Stimulated activated CD4-positive, alpha-beta T cell treated with anti-CD3 and anti-CD28 coated beads, Interleukin-2, amount 100 ng/mL, for 24 hours (primary cell): ENCODE measurements at regions not wholly inside any gene's neighbourhood (a gene's known extent, or its start where the extent isn't known, plus 50 kb on each side); places are given as distances from the start of the nearest gene placed in this dataset.

Experiments
- DNase-seq, 2 donors: peaks; one replicate each; pipeline ENCODE4 v3.0.0-alpha.2; 2020

DNA sequence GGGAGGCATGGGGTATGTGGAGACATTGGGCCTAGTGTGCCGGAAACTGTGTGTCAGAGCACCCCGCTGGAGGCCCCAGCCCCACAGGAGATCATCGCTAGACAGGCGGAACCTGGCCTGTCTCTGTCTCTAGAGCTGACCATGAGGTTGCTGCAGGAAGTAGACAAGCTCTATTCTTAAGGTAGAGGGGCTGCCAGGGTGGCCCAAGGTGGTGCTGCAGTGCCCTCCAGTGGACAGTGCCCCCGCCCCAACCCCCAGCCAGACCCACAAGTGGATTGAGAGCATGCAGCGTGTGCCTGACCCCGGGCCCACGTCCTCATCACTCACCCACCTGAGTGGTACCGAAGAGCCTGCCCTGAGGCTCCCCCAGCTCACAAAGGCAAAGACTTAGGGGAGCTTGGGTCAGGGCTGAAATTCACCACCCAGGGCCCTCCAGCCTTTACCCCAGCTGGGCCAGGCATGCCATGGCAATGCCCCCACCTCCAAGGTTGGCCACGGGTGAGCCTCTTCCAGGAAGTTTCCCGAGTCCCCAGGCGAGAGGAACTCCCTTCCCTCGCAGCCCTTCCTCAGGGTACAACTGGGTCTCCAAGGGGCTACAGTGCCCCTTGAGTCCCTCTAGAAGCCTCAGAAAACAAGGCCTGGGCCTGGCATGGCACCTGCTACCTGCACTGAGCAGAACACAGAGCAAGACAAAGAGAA lies 155.0 kb downstream of the TTC32 start:
- peak in 1 of 2 donors; percentile 13 for DNase-seq

DNA sequence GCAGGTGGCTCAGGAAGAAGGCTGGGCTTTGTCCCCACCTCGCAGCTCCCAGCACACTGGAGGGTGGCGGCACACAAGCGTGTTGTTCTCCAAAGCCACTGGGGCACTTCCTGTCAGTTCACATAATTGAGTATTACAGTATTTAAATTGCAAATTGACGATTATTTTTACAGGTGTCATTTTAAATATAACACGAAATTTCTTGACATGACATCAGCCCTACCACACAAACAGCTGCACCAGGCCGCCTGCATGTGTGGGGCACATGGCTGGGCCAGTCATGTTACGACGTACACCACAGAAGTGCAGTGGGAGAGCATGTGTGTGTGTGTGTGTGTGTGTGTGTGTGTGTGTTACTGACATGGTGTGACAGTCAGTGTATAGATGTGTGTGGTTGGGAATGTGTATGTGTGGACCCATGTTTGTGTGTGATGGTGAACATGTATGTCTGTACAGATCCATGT lies 155.6 kb downstream of the TTC32 start:
- no peak for DNase-seq

DNA sequence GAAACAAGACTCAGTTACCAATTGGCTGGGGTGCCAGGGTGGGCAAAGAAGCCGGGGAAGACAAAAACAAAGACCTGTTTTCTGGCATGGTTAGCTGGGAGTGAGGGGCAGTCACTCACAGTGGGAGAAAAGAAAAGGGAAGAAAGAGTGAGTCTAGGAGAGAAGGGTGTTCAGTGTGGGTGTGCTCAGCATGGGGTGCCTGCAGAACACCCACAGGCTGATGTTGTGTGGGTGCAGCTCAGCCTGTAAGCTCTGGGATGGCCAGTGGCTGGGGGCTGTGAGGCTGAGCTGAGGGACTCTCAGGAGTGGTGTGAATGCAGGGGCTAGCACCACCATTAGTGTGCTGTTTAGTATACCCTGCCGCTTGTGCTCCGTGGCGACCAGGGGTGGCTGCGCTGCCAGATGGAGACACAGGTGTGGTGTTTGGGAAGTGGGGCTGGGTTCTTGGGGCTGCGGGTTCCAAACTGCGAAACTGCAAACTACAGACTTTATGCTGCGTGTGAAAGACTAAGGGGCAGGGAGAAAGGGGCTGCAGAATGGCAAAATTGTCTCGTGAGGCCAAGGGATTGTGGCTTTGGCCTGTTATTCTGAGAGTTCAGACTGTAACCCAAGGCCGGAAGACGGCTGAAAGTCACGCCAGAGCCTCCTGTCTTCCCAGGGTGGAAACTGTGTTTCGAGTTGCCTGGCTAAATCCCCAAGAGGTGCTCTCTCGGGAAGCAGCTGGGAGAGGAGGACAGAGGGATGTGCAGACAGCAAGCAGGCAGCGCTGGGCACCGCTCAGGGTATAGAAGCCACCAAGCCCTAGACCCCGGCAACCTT lies 156.3 kb downstream of the TTC32 start:
- no peak for DNase-seq

DNA sequence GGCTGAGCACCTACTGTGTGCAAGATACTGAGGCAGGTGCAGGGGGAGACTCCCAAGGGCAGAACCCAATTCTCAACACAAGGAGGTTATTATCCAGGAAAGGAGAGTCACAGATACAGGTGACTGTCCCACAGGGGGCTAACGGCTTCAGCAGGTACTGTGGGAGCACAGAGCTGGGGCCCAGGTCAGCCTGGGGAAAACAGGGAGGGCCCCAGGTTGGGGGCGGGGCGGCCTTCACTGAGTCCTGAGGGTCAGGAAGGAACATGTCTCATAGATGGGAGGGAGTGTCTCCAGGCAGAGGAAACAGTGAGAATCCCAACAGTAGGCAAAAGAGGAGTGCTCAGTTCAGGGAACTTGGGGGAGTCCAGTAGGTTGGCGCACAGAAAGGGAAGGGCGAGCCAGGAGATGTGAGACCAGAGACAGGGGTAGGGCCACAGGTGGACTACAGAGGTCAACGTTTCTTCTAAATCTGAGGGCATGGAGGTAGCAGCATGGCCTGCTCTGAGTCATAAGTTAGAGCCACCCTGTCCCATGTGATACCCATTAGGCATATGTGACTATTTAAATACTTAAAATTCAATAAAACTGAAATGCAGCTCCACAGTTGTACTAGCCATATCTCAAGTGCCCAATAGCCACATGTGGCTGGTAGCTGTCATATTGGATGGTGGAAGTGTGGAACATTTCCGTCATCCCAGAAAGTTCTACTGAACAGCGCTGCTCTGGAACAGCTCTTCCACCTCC lies 157.2 kb downstream of the TTC32 start:
- no peak for DNase-seq

DNA sequence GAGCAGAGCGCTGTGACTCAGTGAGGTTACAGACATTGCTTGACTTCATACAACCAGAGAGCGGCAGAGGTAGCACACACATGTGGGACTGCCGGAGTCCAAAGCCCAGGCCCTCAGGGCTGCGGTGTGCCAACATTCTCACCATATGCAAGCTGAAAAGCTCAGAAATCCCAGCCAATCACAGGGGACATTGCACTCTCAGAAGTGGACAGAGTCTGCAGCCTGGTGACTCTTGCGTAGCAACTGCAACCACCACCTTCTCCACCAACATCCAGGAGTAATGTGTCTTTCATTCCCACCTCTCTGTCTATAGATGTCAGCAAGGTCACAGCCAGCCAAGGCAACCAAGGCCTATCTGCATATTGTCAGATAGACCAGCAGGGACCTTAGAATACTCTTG lies 158.1 kb downstream of the TTC32 start:
- no peak for DNase-seq

DNA sequence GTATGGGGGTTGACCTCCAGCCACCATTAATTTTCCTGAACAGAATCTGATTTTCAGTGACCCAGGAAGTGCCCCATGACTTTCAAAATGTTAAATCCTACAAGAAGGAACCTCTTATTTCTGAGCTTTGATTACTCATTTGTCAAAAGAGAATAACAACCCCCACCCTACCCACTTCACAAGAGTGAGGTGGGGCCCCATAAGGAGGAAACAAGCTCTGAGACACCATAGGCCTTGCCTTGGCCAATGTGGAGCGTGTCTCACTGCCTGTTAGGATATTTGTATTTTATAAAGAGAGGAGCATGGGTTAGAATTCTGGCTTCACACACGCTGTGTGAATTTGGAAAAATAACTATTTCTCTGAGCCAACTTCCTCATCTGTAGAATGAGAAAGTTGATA lies 158.9 kb downstream of the TTC32 start:
- DNase-seq = no peak

DNA sequence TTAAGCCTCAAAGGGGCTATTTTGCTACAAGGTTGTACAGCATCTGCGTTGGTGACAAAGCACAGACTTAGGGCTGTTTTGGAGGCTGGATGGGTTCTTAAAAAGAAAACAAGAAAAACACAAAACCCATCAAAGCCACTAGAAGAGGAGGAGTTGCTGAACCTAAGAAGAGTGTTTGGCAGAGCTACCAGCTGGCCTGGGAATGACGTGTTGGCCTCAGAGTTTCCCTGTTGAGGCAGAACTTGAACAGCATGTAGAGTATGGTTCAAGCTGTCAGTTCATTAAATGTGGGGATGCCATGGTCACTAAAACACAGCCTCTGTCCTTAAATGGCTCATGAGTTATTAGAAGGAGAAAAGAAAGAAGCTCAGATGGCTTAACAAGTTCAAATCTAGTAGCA lies 162.5 kb downstream of the TTC32 start:
- no peak for DNase-seq

DNA sequence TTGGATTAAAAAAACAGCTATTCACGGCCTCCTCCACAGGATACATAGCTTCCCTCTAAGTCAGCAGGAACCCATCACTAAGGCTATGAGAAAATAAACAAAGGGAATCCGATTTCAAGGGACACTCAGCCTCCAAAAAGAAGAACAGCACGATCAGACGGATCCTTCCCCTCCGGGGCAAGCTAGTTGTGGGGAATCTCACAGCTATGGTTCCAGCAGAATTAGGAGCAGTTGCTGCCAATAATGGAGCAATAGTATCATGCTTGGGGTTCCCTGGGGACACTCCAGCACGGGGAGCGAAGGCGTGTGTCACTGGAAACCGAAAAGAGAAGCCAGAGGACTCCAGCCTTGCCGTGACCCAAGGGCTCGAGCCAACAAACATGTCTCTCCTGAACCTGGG lies 163.1 kb downstream of the TTC32 start:
- no peak for DNase-seq

DNA sequence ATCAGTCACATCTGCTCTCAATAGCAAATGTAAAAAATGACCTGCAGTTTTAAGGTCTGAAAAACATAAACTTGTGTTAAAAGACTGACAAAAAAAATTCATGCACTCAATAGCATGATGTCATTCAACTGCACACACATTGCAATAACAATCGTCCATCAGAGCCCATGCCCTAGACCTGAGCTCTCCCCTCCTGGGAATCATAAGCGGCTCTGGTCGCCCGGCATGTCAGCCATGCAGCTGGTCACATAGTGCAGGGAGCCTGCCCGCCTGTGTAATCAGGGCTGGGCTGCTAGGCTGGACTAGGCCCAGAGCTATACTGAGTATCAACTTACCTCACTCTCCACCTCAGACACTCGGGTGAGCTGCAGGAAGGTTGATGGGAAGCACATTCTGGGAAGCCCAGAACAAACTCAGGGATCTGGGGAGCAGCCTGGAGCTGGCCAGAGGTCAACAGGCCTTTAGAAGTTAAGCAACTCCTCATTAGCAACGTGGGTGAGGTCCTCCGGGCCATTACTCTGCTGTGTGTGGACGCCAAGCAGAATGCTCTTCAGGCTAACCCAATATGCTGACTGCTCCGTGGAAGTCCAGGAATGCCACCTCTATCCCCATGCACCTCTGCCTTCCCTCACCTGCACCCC lies 165.5 kb downstream of the TTC32 start:
- DNase-seq = no peak

DNA sequence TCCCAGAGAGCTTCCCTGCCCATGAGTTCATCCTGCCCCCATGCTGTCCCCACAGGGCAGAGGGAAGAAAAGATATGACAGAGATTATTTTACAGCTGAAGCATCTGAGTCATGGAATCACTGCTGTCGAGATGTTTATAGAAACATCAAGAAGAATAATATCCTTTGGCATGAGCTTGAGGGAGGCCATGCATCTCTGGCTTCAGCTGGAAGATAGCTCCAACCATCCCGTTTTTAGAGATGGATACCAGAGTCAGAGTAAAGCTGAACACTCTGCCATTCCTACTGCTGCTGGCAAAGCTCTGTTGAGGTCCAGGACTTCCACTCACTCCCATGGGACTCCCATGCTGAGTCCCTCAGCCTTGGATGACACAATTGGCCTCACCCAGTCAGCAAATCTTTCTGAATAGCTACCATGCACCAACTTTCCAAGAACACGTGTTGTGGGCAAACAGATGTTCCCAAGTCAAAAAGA lies 167.8 kb downstream of the TTC32 start:
- DNase-seq = no peak

DNA sequence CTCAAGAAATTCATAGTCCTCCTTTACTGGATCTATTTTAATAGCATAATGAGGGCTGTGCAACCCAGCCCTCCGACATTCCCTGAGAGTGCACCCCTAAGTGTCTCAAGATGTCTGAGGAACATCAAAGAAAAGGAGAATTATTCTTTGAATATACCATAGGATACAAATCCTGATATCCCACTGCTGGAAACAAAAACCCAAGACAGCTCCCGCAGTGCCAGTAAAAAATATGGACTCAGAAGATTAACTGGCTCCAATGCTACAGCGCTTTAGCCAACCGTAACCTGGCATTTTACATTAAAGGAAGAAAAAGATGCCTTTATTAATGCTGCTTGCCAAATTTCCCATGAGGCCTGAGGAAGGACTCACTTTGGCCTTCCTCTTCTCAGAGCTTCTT lies 168.4 kb downstream of the TTC32 start:
- DNase-seq = no peak

DNA sequence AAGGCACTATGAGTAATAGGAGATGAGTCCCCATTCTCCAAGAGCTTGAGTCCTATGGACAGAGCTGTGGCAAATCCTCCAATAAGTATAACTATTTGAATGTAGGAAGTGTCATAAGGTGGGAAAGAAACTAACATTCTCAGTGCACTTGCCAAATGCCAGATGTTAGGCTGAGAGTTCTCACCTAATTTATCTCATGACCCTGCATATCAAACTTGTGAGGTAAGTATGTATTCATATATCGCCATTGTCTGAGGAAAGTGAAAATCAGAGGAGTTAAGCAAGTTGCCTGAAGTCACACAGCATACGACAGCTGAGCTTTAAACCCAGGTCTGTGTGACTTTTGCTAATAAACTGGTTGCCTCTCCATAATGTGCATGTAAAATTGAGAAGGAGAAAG lies 169.5 kb downstream of the TTC32 start:
- DNase-seq = no peak

DNA sequence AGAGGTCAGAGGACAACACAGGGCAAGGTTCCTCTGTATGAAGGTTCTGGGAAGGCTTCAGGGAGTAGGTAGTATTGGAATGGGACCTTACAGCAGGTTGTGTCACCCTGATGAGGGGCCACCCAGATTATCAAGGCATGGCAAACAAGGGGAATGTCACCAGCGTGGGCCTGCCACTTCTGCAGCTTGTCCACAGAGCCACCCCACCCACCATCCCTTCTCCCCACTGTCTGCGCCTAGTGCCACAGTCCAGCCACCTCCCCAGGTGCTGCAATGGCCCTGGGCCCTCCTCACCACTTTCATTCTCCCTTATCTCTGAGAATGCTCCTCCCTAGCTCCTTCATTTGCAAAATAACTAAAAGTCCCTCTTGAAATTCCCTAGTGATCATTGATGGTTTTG lies 170.3 kb downstream of the TTC32 start:
- no peak for DNase-seq

DNA sequence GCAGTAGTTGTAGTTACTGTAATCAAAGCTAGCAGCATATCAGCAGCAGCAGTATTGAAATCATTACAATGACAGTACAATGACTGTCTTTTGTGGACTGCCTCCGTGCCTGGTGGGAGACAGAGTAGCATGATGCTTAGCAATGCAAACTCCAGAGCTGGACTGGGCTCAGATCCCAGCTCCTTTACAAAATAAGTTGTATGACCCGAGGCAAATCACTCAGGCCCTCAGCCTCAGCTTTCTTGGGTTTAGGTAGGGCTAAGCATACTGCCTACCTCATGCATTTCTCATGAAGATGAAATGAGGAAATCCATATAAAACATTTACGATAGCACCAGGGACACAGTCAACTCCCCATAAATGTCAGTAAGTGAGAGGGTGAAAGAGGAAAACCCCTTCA lies 170.7 kb downstream of the TTC32 start:
- DNase-seq = no peak

DNA sequence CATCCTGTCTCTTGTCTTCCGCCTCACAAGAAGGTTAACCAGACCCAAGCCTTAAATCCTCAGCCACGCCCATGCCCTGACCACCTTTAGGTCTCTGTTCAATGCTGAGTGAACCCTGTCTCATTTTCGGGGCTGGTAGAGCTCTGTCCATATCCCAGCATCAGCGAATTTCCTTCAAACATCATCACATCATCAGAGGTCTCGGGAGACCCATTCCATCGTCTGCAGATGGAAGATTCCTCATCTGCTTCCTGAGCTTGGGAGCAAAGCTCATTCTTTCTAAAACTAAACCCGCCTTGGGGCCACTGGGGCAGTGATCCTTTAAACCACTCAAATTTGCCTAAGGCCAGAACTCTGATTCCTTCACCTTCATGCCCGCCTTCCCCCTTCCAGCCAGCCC lies 173.7 kb downstream of the TTC32 start:
- no peak for DNase-seq

DNA sequence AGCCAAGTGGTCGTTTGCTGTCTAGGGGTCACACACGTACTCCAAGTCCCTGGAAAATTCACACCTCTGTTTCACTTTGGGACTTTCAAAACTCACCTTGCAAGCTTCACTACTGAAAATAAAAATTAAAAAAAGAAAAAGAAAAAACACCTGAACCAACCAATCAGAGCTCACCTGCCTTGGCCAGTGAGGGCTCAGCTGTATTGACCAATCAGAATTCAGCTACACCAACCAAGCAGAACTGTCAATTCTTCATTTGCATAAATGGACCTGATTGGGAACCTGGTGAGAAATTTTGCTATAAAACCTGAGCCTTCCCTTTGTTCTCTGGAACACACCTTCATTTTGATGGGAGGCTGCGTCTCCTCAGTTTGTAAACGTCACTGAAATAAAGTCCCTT lies 176.4 kb downstream of the TTC32 start:
- DNase-seq = no peak

DNA sequence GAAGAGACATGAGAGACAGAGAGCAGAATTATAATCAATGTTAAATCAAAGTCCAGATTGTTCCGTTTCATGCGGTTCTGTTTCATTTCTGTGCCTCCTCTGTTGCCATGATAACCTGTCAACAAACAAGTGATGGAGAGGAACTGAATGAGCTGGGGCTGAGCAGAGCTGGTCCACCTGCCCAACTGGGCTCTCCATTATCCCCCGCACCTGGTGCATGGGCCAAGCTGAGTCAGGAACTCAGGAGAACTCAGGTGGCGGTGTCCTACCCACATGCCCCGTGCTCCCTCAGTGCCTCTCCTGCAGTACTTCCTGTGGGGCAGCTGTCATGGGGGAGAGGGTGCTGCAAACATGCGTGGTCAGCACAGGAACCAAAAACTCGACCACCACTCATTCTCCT lies 178.8 kb downstream of the TTC32 start:
- no peak for DNase-seq

DNA sequence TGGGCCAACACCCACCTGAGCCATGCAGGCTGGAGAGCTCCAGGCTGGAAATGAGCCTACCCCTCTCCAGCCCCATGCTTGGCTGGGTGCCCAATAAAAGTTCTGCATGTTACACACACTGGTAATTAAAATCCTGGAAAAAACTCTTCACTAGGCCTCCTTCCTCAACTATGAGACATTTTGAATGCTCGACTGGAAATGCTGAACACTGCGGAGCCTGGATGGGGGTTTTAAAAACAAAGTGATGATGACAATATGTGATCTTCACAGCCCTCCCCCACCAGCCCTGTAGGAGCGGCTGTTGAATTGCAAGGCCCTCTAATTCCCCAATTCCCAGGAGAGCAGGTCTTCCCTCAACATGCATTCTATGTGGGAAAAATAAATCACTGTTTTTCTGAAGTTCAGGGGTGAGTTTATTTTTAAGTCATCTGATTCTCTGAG lies 179.2 kb downstream of the TTC32 start:
- no peak for DNase-seq

DNA sequence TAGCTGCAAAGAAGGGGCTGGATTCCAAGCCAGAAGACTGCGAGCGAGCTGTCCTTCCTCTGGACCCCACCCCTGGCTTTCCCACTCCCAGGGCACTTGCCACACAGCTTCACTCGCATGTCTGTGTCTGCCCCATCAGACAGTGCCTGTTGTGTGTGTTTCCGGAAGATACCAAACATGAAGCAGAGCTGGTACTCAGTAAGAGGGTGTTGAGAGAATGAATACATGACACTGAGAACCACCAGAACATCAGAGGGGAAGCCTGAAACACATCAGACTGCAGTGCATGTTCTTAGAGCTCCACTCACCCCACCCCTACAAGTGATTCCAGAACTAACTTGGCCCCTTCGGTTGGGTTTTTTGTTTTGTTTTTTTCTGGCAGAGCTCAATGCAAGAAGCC lies 181.5 kb downstream of the TTC32 start:
- no peak for DNase-seq

DNA sequence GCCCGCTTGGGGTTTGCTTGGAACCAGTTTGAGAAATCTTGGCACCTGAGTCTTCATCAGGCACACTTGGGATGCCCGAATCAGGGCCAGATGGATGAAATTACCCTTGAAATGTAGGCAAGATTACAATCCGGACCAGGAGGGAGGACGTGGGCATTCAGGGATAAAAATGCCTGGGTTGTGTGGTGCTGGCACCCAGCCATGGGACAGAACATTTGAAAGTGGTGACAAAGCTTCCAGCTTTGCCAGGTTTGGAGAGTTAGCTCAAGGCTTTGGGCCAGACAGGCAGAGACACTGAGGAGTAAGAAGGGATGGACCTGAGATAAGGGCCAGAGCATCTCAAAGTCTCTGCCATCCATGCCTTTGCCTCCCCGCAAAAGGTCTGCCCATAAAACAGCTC lies 182.2 kb downstream of the TTC32 start:
- no peak for DNase-seq

DNA sequence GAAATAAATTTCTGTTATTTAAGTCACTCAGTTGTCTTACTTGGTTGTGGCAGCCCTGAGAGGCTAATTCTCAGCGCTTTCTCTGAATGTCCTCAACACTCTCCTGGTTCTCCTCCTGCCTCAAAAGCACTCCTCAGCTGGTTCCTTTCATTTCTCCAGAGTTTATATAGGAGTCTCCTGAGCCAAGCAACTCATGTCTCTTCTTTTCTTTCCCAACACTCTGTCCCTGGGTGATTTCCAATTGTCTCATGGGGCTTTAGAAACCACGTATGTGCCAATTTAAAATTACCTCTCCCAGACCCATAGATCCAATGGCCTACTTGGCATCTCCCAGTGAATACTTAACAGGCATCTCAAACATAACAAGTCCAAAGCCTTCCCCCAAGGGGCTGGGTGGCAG lies 184.3 kb downstream of the TTC32 start:
- DNase-seq = no peak

DNA sequence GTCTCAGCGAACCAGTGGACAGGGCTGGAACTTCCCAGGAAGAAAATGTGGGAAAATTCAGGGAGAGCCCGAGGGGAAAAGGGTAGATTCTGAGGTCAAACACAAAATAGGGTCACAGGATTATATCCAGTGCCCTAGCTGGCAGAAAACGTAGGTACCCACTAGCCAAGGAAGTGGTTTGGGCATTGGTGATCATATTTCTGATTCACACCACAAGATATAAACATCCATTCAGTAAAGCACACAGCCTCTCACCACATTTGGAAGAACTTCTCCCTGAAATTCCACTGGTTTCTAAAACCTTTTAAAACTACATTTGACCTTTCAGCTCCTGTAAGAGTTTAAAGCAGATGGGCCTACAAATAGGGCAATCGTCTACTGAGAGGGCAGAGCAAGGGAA lies 186.9 kb downstream of the TTC32 start:
- DNase-seq = no peak

DNA sequence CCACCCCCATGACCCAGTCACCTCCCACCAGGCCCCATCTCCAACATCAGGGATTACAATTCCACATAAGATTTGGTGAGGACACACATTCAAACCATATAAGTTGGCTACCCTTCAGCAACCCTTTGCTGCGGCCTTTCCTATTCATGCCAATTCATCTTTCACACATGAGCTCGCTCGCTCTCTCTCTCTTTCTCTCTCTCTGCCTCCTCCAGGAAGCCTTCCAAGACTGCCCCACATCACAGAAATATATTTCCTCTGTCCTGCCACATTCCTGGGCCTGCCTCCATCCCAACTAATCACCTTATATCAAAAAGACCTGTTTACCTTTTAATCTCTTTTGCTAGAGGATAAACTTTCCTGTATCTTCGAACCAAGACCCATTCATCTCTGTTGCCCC lies 188.9 kb downstream of the TTC32 start:
- DNase-seq = no peak
